ENCODE measurements at regions not wholly inside any gene's neighbourhood (a gene's known extent, or its start where the extent isn't known, plus 50 kb on each side); places are given as distances from the start of the nearest gene placed in this dataset.

DNA sequence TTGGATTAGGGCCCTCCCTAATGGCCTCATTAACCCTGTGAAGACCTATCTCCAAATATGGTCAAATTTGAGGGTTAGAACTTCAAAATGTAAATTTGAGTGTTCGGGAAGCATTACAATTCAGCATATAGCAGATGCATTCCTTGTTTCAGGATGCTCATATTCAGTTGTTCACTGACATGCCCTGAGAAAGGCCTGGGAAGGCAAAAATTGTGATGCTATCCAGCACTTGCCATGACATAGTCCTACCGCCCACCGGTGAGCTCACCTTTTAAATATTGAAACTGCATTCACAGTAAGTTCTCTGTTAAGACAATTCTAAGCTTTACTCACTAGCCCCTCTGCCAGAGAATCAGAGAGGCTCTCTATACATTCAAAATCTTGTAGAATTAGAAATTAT lies 300.3 kb upstream of the CCDC54 start:
- no peak overlapping the region for H3K27ac ChIP-seq (ENCODE audit: low read depth in 2 of 2, low read length in 1 of 2)
- H3K4me2 ChIP-seq = no peak overlapping the region
- DNase-seq = no peak
- H3K9me3 ChIP-seq = no peaks in the 10 kb centered on the region
- H4K20me1 ChIP-seq (ENCODE audit: insufficient read depth) = no peaks in the 10 kb centered on the region
- H3F3A ChIP-seq (replicated peaks; ENCODE audit: insufficient read depth) = no peaks in the 10 kb centered on the region
- H3K79me2 ChIP-seq (ENCODE audit: insufficient read depth) = no peaks in the 10 kb centered on the region
- H2AFZ ChIP-seq (ENCODE audit: low read depth) = no peak overlapping the region
- no peaks in the 10 kb centered on the region for H3K9me2 ChIP-seq
- POLR2A ChIA-PET = no interaction called here
- TF ChIP-seq FOSL2 (IDR thresholded peaks at IDR 0.05; ENCODE audit: borderline replicate concordance, low read depth) (no peak), RFX5 (IDR thresholded peaks at IDR 0.05; ENCODE audit: low read length) (no peak), NRF1 (IDR thresholded peaks at IDR 0.05; ENCODE audit: low read depth, low read length) (no peak), USF1 (IDR thresholded peaks at IDR 0.05; ENCODE audit: borderline replicate concordance, low read depth) (no peak), GATA2 (CRISPR knock-in tag; IDR thresholded peaks at IDR 0.05) (no peak), MXI1 (IDR thresholded peaks at IDR 0.05; ENCODE audit: low read depth, low read length) (no peak), TAF1 (IDR thresholded peaks at IDR 0.05; ENCODE audit: borderline replicate concordance, low read depth, low read length) (no peak), FOXJ3 (CRISPR knock-in tag; IDR thresholded peaks at IDR 0.05) (no peak), EZH2phosphoT487 (IDR thresholded peaks at IDR 0.05; ENCODE audit: borderline replicate concordance, low read depth) (no peak), EP300 (IDR thresholded peaks at IDR 0.05; ENCODE audit: borderline replicate concordance in 1 of 2, low read depth in 1 of 2, low read length in 1 of 2) (no peak), FOXM1 (IDR thresholded peaks at IDR 0.05; ENCODE audit: low read depth) (no peak)
- TF ChIP-seq, protein P1, sequence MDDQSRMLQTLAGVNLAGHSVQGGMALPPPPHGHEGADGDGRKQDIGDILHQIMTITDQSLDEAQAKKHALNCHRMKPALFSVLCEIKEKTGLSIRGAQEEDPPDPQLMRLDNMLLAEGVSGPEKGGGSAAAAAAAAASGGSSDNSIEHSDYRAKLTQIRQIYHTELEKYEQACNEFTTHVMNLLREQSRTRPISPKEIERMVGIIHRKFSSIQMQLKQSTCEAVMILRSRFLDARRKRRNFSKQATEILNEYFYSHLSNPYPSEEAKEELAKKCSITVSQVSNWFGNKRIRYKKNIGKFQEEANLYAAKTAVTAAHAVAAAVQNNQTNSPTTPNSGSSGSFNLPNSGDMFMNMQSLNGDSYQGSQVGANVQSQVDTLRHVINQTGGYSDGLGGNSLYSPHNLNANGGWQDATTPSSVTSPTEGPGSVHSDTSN (IDR thresholded peaks at IDR 0.05) = no peak
- TF ChIP-seq, protein P2, sequence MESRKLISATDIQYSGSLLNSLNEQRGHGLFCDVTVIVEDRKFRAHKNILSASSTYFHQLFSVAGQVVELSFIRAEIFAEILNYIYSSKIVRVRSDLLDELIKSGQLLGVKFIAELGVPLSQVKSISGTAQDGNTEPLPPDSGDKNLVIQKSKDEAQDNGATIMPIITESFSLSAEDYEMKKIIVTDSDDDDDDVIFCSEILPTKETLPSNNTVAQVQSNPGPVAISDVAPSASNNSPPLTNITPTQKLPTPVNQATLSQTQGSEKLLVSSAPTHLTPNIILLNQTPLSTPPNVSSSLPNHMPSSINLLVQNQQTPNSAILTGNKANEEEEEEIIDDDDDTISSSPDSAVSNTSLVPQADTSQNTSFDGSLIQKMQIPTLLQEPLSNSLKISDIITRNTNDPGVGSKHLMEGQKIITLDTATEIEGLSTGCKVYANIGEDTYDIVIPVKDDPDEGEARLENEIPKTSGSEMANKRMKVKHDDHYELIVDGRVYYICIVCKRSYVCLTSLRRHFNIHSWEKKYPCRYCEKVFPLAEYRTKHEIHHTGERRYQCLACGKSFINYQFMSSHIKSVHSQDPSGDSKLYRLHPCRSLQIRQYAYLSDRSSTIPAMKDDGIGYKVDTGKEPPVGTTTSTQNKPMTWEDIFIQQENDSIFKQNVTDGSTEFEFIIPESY (IDR thresholded peaks at IDR 0.05; ENCODE audit: borderline replicate concordance, low read depth) = no peak
- TF ChIP-seq, protein P3, sequence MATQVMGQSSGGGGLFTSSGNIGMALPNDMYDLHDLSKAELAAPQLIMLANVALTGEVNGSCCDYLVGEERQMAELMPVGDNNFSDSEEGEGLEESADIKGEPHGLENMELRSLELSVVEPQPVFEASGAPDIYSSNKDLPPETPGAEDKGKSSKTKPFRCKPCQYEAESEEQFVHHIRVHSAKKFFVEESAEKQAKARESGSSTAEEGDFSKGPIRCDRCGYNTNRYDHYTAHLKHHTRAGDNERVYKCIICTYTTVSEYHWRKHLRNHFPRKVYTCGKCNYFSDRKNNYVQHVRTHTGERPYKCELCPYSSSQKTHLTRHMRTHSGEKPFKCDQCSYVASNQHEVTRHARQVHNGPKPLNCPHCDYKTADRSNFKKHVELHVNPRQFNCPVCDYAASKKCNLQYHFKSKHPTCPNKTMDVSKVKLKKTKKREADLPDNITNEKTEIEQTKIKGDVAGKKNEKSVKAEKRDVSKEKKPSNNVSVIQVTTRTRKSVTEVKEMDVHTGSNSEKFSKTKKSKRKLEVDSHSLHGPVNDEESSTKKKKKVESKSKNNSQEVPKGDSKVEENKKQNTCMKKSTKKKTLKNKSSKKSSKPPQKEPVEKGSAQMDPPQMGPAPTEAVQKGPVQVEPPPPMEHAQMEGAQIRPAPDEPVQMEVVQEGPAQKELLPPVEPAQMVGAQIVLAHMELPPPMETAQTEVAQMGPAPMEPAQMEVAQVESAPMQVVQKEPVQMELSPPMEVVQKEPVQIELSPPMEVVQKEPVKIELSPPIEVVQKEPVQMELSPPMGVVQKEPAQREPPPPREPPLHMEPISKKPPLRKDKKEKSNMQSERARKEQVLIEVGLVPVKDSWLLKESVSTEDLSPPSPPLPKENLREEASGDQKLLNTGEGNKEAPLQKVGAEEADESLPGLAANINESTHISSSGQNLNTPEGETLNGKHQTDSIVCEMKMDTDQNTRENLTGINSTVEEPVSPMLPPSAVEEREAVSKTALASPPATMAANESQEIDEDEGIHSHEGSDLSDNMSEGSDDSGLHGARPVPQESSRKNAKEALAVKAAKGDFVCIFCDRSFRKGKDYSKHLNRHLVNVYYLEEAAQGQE (IDR thresholded peaks at IDR 0.05; ENCODE audit: low read depth, low read length) = no peak
- TF ChIP-seq, protein P4, sequence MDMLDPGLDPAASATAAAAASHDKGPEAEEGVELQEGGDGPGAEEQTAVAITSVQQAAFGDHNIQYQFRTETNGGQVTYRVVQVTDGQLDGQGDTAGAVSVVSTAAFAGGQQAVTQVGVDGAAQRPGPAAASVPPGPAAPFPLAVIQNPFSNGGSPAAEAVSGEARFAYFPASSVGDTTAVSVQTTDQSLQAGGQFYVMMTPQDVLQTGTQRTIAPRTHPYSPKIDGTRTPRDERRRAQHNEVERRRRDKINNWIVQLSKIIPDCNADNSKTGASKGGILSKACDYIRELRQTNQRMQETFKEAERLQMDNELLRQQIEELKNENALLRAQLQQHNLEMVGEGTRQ (IDR thresholded peaks at IDR 0.05; ENCODE audit: borderline replicate concordance, low read depth, low read length) = no peak
- CTCF ChIA-PET = interaction anchor here (1.8 to 3.6 kb wide), 2 partner anchors 12 to 41 kb away, joined by 3 to 23 read pairs; no protein-coding TSS in a partner anchor
- 87% methylated on average over 3 of the region's 3 CpGs for WGBS (ENCODE audit: low lambda C conversion rate)
- no peaks in the 10 kb centered on the region for H3K27me3 ChIP-seq (ENCODE audit: insufficient read depth)
- peaks cover 0 to 2% of the 10 kb centered on the region in 2 experiments; a peak in 1 of 4 replicates for H3K4me1 ChIP-seq (ENCODE audit: control insufficient read depth in 1 of 2, insufficient read depth in 2 of 2, low read depth in 1 of 2, low read length in 1 of 2)
- H3K4me3 ChIP-seq (ENCODE audit: low read depth in 2 of 2, low read length in 1 of 2) = no peak overlapping the region
- H3K9ac ChIP-seq = no peak overlapping the region
- H3K36me3 ChIP-seq (replicated peaks in 1 of 2; ENCODE audit: control insufficient read depth in 1 of 2, insufficient read depth in 2 of 2, low read length in 1 of 2) = no peaks in the 10 kb centered on the region

All from SK-N-SH (cell line).